Stimulated activated CD4-positive, alpha-beta T cell treated with anti-CD3 and anti-CD28 coated beads, Interleukin-15, amount 100 ng/mL, for 1 hour (primary cell): ENCODE measurements at regions not wholly inside any gene's neighbourhood (a gene's known extent, or its start where the extent isn't known, plus 50 kb on each side); places are given as distances from the start of the nearest gene placed in this dataset.
"Not testable (repeated sequence)": the region's sequence is repeated elsewhere in the genome, so short reads cannot be mapped to it uniquely, and the experiment has no call there.

ENCODE experiments used
- DNase-seq, 2 donors: peaks; one replicate each; pipeline ENCODE4 v3.0.0-alpha.2; 2020; ENCODE audit warnings: low read depth in 1 of 2, low spot score in 1 of 2

GRCh38 chr11:71714510-71714909 lies 118.5 kb upstream of the DEFB108B start:
- DNase-seq: not testable (repeated sequence)

GRCh38 chr11:71721840-71722239 lies 111.2 kb upstream of the DEFB108B start:
- not testable (repeated sequence) for DNase-seq

- not testable (repeated sequence) for DNase-seq
These were observed 109.0 kb upstream of the DEFB108B start for GRCh38 chr11:71723991-71724390.

GRCh38 chr11:71730748-71731147 lies 102.3 kb upstream of the DEFB108B start:
- DNase-seq: not testable (repeated sequence)

GRCh38 chr11:71734368-71734767 lies 98.6 kb upstream of the DEFB108B start:
- peak in 1 of 2 donors; percentile 3 for DNase-seq

- not testable (repeated sequence) for DNase-seq
These were observed 94.7 kb upstream of the DEFB108B start for GRCh38 chr11:71738317-71738716.

- not testable (repeated sequence) for DNase-seq
These were observed 89.6 kb upstream of the DEFB108B start for GRCh38 chr11:71743385-71743784.

GRCh38 chr11:71745656-71746055 lies 87.3 kb upstream of the DEFB108B start:
- DNase-seq: not testable (repeated sequence)

GRCh38 chr11:71746263-71746662 lies 86.7 kb upstream of the DEFB108B start:
- not testable (repeated sequence) for DNase-seq

- DNase-seq: not testable (repeated sequence)
These were observed 83.9 kb upstream of the DEFB108B start for GRCh38 chr11:71748965-71749620.

- not testable (repeated sequence) for DNase-seq
These were observed 82.1 kb upstream of the DEFB108B start for GRCh38 chr11:71750908-71751307.

- not testable (repeated sequence) for DNase-seq
These were observed 68.1 kb upstream of the DEFB108B start for GRCh38 chr11:71764695-71765491.

- DNase-seq: not testable (repeated sequence)
These were observed 66.0 kb upstream of the DEFB108B start for GRCh38 chr11:71767016-71767415.

GRCh38 chr11:71772193-71772592 lies 60.8 kb upstream of the DEFB108B start:
- DNase-seq: not testable (repeated sequence)

- no peak for DNase-seq
These were observed 58.3 kb upstream of the DEFB108B start for GRCh38 chr11:71774603-71775222.

- DNase-seq: not testable (repeated sequence)
These were observed 52.9 kb upstream of the DEFB108B start for GRCh38 chr11:71780116-71780515.

GRCh38 chr11:71780771-71781170 lies 52.2 kb upstream of the DEFB108B start:
- not testable (repeated sequence) for DNase-seq

GRCh38 chr11:71781491-71781890 lies 51.5 kb upstream of the DEFB108B start:
- DNase-seq: not testable (repeated sequence)

GRCh38 chr11:71782229-71782861 lies 50.7 kb upstream of the DEFB108B start:
- DNase-seq: not testable (repeated sequence)

- DNase-seq: not testable (repeated sequence)
These were observed 49.8 kb upstream of the DEFB108B start for GRCh38 chr11:71783191-71783590.
